H1 (cell line): ENCODE measurements at regions not wholly inside any gene's neighbourhood (a gene's known extent, or its start where the extent isn't known, plus 50 kb on each side); places are given as distances from the start of the nearest gene placed in this dataset.

Experiments used
- CTCF ChIA-PET: fragments of 300-600 bp; sonication (Branson Sonifier 250); formaldehyde crosslinking; loops from one replicate; lab custom pipeline; 2021; ENCODE audit not compliant: partially characterized antibody; lab: Charles Lee
- POLR2A ChIA-PET: fragments of 300-600 bp; sonication (Branson Sonifier 250); formaldehyde crosslinking; loops from one replicate; lab custom pipeline; 2021; ENCODE audit warnings: inconsistent platforms; ENCODE audit not compliant: partially characterized antibody; lab: Charles Lee
- DNase-seq, 2 experiments: peaks; one replicate each; pipeline versions ENCODE4 v3.0.0 to v3.0.0-alpha.2; 2010 to 2022; ENCODE audit warnings: low spot score in 2 of 2, low read depth in 1 of 2, mixed read lengths in 1 of 2
- FAIRE-seq: peaks from 2 replicates; lab custom pipeline; 2011; peaks lifted over from hg19 to GRCh38; lab: Jason Lieb, UNC
- H2AFZ ChIP-seq: 2 replicates; pipeline ENCODE4 v1.8.1; 2012; ENCODE audit warnings: low read length, inconsistent platforms
- H2AK5ac ChIP-seq: 2 replicates; pipeline ENCODE4 v1.6.1; 2013; ENCODE audit warnings: low read depth, low read length
- H2BK120ac ChIP-seq: replicated peaks from 2 replicates; pipeline ENCODE3; 2013; ENCODE audit warnings: low read depth, low read length, inconsistent platforms
- H2BK12ac ChIP-seq: 2 replicates; pipeline ENCODE4 v1.6.1; 2013; ENCODE audit warnings: low read depth, low read length
- H2BK15ac ChIP-seq: 2 replicates; pipeline ENCODE4 v1.6.1; 2013; ENCODE audit warnings: low read length
- H2BK20ac ChIP-seq: 2 replicates; pipeline ENCODE4 v1.6.1; 2013; ENCODE audit warnings: low read length
- H2BK5ac ChIP-seq: 2 replicates; pipeline ENCODE4 v1.6.1; 2013; ENCODE audit warnings: low read depth, low read length
- H3K14ac ChIP-seq: 2 replicates; pipeline ENCODE4 v1.6.1; 2013; ENCODE audit warnings: inconsistent platforms; ENCODE audit not compliant: insufficient read length
- H3K18ac ChIP-seq: 2 replicates; pipeline ENCODE4 v1.6.1; 2013; ENCODE audit warnings: low read length; ENCODE audit errors: extremely low read depth
- H3K23ac ChIP-seq: 2 replicates; pipeline ENCODE4 v1.6.1; 2013; ENCODE audit warnings: inconsistent platforms; ENCODE audit not compliant: insufficient read length
- H3K23me2 ChIP-seq: 2 replicates; pipeline ENCODE4 v1.6.1; 2013; ENCODE audit warnings: low read depth, low read length
- H3K27ac ChIP-seq: 2 replicates; pipeline ENCODE4 v1.6.1; 2011; ENCODE audit warnings: low read depth, low read length, inconsistent platforms
- H3K27me3 ChIP-seq, 4 experiments: replicated peaks in 1 of 4; 1 replicate in 1 of 4; 2 replicates in 3 of 4; pipeline versions ENCODE4 v1.6.1 to v1.8.1; 2011 to 2013; ENCODE audit warnings: low read length in 3 of 4, mild to moderate bottlenecking in 3 of 4, inconsistent platforms in 2 of 4, mixed read lengths in 2 of 4, moderate library complexity in 1 of 4; ENCODE audit not compliant: control insufficient read depth in 3 of 4, insufficient read depth in 3 of 4; ENCODE audit errors: extremely low read depth in 1 of 4
- H3K36me3 ChIP-seq, 4 experiments: 2 replicates each; pipeline versions ENCODE4 v1.6.1 to v1.8.1; 2011 to 2013; ENCODE audit warnings: mild to moderate bottlenecking in 4 of 4, low read length in 3 of 4, moderate library complexity in 2 of 4, control low read depth in 1 of 4, inconsistent platforms in 1 of 4; ENCODE audit not compliant: insufficient read depth in 4 of 4, control insufficient read depth in 2 of 4
- H3K4ac ChIP-seq: replicated peaks from 2 replicates; pipeline ENCODE3; 2013; ENCODE audit warnings: low read length, low read depth, mixed read lengths, inconsistent platforms; ENCODE audit not compliant: insufficient read length
- H3K4me1 ChIP-seq, 4 experiments: replicated peaks in 1 of 4; 1 replicate in 1 of 4; 2 replicates in 3 of 4; pipeline versions ENCODE4 v1.6.1 to v1.8.1; 2011 to 2013; ENCODE audit warnings: low read length in 3 of 4, inconsistent platforms in 2 of 4, mixed read lengths in 1 of 4; ENCODE audit not compliant: insufficient read depth in 4 of 4, control insufficient read depth in 3 of 4
- H3K4me2 ChIP-seq, 2 experiments: 2 replicates each; pipeline versions ENCODE4 v1.6.1 to v1.8.1; 2011 to 2013; ENCODE audit warnings: low read depth in 2 of 2, low read length in 2 of 2, control low read depth in 1 of 2, inconsistent platforms in 1 of 2, mild to moderate bottlenecking in 1 of 2; ENCODE audit not compliant: insufficient read depth in 1 of 2
- H3K4me3 ChIP-seq, 4 experiments: fragments of 200-600, 300-600 bp in 1 of 4; sonication (generic), shearing (Covaris generic), sonication (Bioruptor Twin) in 1 of 4; 2 replicates each; pipeline versions ENCODE4 v1.5.1 to v1.8.1; 2011 to 2016; ENCODE audit warnings: low read length in 4 of 4, low read depth in 3 of 4, control low read depth in 2 of 4, inconsistent platforms in 2 of 4, mild to moderate bottlenecking in 2 of 4, mixed read lengths in 1 of 4, moderate library complexity in 1 of 4; ENCODE audit not compliant: insufficient read depth in 2 of 4; ENCODE audit errors: extremely low read depth in 1 of 4
- H3K56ac ChIP-seq: replicated peaks from 2 replicates; pipeline ENCODE3; 2013; ENCODE audit warnings: low read depth, mild to moderate bottlenecking, mixed read lengths, low read length, inconsistent platforms; ENCODE audit not compliant: insufficient read length
- H3K79me1 ChIP-seq: 2 replicates; pipeline ENCODE4 v1.6.1; 2013; ENCODE audit warnings: low read depth, low read length, control low read depth
- H3K79me2 ChIP-seq, 2 experiments: 2 replicates each; pipeline versions ENCODE4 v1.6.1 to v1.8.1; 2012 to 2013; ENCODE audit warnings: low read length in 2 of 2, mild to moderate bottlenecking in 2 of 2, inconsistent platforms in 1 of 2; ENCODE audit not compliant: insufficient read depth in 2 of 2, control insufficient read depth in 1 of 2
- H3K9ac ChIP-seq, 4 experiments: replicated peaks in 1 of 4; 1 replicate in 1 of 4; 2 replicates in 3 of 4; pipeline versions ENCODE4 v1.6.1 to v1.8.1; 2011 to 2013; ENCODE audit warnings: low read depth in 3 of 4, low read length in 3 of 4, control low read depth in 2 of 4, mild to moderate bottlenecking in 2 of 4, moderate library complexity in 2 of 4, inconsistent platforms in 1 of 4; ENCODE audit errors: extremely low read depth in 1 of 4
- H3K9me3 ChIP-seq, 2 experiments: 2 replicates each; pipeline versions ENCODE4 v1.6.1 to v1.8.1; 2012 to 2013; ENCODE audit warnings: mild to moderate bottlenecking in 2 of 2, moderate library complexity in 2 of 2, control low read depth in 1 of 2, inconsistent platforms in 1 of 2, low read depth in 1 of 2, low read length in 1 of 2, mixed read lengths in 1 of 2; ENCODE audit not compliant: insufficient read depth in 2 of 2
- H4K20me1 ChIP-seq, 2 experiments: replicated peaks in 1 of 2; 2 replicates each; pipeline versions ENCODE3 to v1.8.1; 2011 to 2013; ENCODE audit warnings: inconsistent platforms in 2 of 2, low read length in 2 of 2, mild to moderate bottlenecking in 1 of 2; ENCODE audit not compliant: insufficient read depth in 2 of 2, control insufficient read depth in 1 of 2
- H4K5ac ChIP-seq: 2 replicates; pipeline ENCODE4 v1.6.1; 2013; ENCODE audit warnings: low read length, low read depth, mixed read lengths, inconsistent platforms; ENCODE audit not compliant: insufficient read length
- H4K8ac ChIP-seq: 2 replicates; pipeline ENCODE4 v1.8.0; 2013; ENCODE audit warnings: mild to moderate bottlenecking, moderate library complexity, low read length, inconsistent platforms; ENCODE audit not compliant: insufficient read depth; ENCODE audit errors: extremely low read depth
- H4K91ac ChIP-seq: replicated peaks from 2 replicates; pipeline ENCODE3; 2013; ENCODE audit warnings: low read length, mixed read lengths, inconsistent platforms; ENCODE audit not compliant: insufficient read length
- BACH1 ChIP-seq: IDR thresholded peaks from 2 replicates; pipeline ENCODE4 v1.6.1; 2012; ENCODE audit warnings: low read length, improper control_type of control experiment
- EP300 ChIP-seq, 2 experiments: IDR thresholded peaks; 1 replicate in 1 of 2; 2 replicates in 1 of 2; pipeline ENCODE4 v1.6.1; 2011 to 2012; ENCODE audit warnings: low read depth in 2 of 2, low read length in 2 of 2, mild to moderate bottlenecking in 2 of 2, borderline replicate concordance in 1 of 2, inconsistent platforms in 1 of 2, moderate library complexity in 1 of 2
- KDM5A ChIP-seq: fragments of 200-600 bp; IDR thresholded peaks from 2 replicates; pipeline ENCODE4 v1.7.1; 2012; ENCODE audit warnings: mild to moderate bottlenecking, low read length, inconsistent platforms, mixed read lengths
- NRF1 ChIP-seq: IDR thresholded peaks from 2 replicates; pipeline ENCODE4 v1.6.1; 2011; ENCODE audit warnings: mild to moderate bottlenecking, low read depth, low read length, improper control_type of control experiment
- SRF ChIP-seq: IDR thresholded peaks from 2 replicates; pipeline ENCODE4 v1.6.1; 2011; ENCODE audit warnings: mild to moderate bottlenecking, low read depth, low read length, moderate library complexity
- TEAD4 ChIP-seq: IDR thresholded peaks from 2 replicates; pipeline ENCODE4 v1.6.1; 2012; ENCODE audit warnings: low read depth, low read length, inconsistent platforms, mixed read lengths
- WGBS, 2 experiments: shearing (Covaris generic) in 1 of 2; methylation state at CpG; one replicate each; pipeline versions ENCODE4 v1.1.6 to v1.1.7; 2013 to 2015; ENCODE audit warnings: low lambda C conversion rate in 2 of 2, mixed read lengths in 2 of 2, inconsistent platforms in 1 of 2, low coverage in 1 of 2, missing lambda C conversion rate in 1 of 2; ENCODE audit not compliant: insufficient replicate concordance in 2 of 2, insufficient coverage in 1 of 2, insufficient read length in 1 of 2; ENCODE audit errors: extremely low coverage in 1 of 2, missing lambda C conversion rate in 1 of 2; 5-methylcytosine and 5-hydroxymethylcytosine counted together

GRCh38 chr10:78702876-78703275, 365.9 kb upstream of the ZMIZ1 start:
- Histone ChIP-seq H3K23me2 (no peaks in the 10 kb centered on the region), H4K5ac (no peak overlapping the region), H3K9me3 (no peaks in the 10 kb centered on the region), H3K4ac (no peak overlapping the region), H3K79me2 (no peaks in the 10 kb centered on the region), H2AK5ac (no peak overlapping the region), H2BK15ac (no peak overlapping the region), H3K36me3 (no peaks in the 10 kb centered on the region), H4K91ac (no peak overlapping the region), H3K14ac (no peak overlapping the region), H3K4me1 (no peaks in the 10 kb centered on the region), H3K4me2 (no peak overlapping the region), H3K27me3 (no peaks in the 10 kb centered on the region), H3K27ac (no peak overlapping the region), H3K9ac (no peak overlapping the region), H3K18ac (no peak overlapping the region), H2AFZ (no peak overlapping the region; the same call in 1 of the 2 replicates), H2BK5ac (no peak overlapping the region), H3K23ac (no peak overlapping the region), H3K4me3 (no peak overlapping the region), H2BK12ac (no peak overlapping the region), H4K8ac (no peak overlapping the region), H3K56ac (no peak overlapping the region), H2BK120ac (no peak overlapping the region), H3K79me1 (no peaks in the 10 kb centered on the region; the same call in 1 of the 2 replicates), H2BK20ac (no peak overlapping the region), H4K20me1 (no peaks in the 10 kb centered on the region)
- CTCF ChIA-PET, result interaction anchor here (0.7 kb wide), 1 partner anchor 95 kb away, joined by 3 read pairs; no protein-coding TSS in a partner anchor
- WGBS, 2 experiments, result 78% methylated on average over 6 of the region's 6 CpGs; no CpG with 5 or more reads in 1 of the 2 experiments
- TF ChIP-seq BACH1 (no peak), EP300 (IDR thresholded peaks at IDR 0.05; ENCODE audit: borderline replicate concordance in 1 of 2, low read depth in 2 of 2, low read length in 2 of 2) (no peak), TEAD4 (no peak), NRF1 (no peak), KDM5A (no peak), SRF (no peak)
- no peak for DNase-seq
- no peak for FAIRE-seq
- POLR2A ChIA-PET, result no interaction called here
